ENCODE measurements at regions not wholly inside any gene's neighbourhood (a gene's known extent, or its start where the extent isn't known, plus 50 kb on each side); places are given as distances from the start of the nearest gene placed in this dataset.

DNA sequence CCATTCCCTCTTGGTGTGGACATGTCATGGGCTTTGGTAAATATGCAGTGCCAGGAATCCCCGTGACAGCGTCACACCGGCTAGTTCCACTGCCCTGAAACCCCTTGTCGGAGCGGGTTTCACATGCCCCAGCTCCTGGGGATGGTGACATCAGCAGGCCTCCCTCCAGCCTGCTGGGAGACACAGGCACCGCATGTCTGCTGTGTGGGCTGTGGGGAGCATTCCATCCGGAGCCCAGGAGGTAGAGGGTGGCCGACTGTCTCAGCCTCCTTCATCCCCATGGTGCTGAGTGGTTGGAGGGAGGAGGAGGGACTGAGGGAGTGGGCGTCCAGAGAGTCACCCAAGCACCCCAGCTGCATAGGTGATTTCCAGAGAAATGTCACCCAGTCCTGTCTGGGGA lies 1161.1 kb downstream of the BRD1 start:
- TF ChIP-seq, protein P1, sequence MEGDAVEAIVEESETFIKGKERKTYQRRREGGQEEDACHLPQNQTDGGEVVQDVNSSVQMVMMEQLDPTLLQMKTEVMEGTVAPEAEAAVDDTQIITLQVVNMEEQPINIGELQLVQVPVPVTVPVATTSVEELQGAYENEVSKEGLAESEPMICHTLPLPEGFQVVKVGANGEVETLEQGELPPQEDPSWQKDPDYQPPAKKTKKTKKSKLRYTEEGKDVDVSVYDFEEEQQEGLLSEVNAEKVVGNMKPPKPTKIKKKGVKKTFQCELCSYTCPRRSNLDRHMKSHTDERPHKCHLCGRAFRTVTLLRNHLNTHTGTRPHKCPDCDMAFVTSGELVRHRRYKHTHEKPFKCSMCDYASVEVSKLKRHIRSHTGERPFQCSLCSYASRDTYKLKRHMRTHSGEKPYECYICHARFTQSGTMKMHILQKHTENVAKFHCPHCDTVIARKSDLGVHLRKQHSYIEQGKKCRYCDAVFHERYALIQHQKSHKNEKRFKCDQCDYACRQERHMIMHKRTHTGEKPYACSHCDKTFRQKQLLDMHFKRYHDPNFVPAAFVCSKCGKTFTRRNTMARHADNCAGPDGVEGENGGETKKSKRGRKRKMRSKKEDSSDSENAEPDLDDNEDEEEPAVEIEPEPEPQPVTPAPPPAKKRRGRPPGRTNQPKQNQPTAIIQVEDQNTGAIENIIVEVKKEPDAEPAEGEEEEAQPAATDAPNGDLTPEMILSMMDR (IDR thresholded peaks at IDR 0.05; ENCODE audit: low read length), result no peak
- TF ChIP-seq EZH2 (optimal IDR thresholded peaks at IDR 0.05; ENCODE audit: low read depth, low read length), result no peak

Data from MM.1S (cell line).